HCT116 (cell line): ENCODE measurements at regions not wholly inside any gene's neighbourhood (a gene's known extent, or its start where the extent isn't known, plus 50 kb on each side); places are given as distances from the start of the nearest gene placed in this dataset.

ENCODE experiments used
- CTCF ChIP-seq, 3 experiments: fragments of 200-600 bp in 1 of 3; sonication (generic) in 1 of 3; IDR thresholded peaks in 2 of 3; conservative IDR thresholded peaks in 1 of 3; 2 replicates each; pipeline ENCODE4 v1.5.1; 2012 to 2017; ENCODE audit warnings: low read depth in 2 of 3, low read length in 2 of 3, antibody characterized with exemption in 1 of 3, borderline replicate concordance in 1 of 3, control low read depth in 1 of 3, mild to moderate bottlenecking in 1 of 3, mixed read lengths in 1 of 3, mixed run types in 1 of 3, moderate library complexity in 1 of 3; ENCODE audit not compliant: insufficient read depth in 1 of 3
- EGR1 ChIP-seq: IDR thresholded peaks from 2 replicates; pipeline ENCODE4 v1.6.1; 2012; ENCODE audit warnings: low read depth
- EZH2 ChIP-seq: fragments of 200-600 bp; sonication (generic); IDR thresholded peaks from 2 replicates; pipeline ENCODE4 v1.6.1; 2017; ENCODE audit warnings: antibody characterized with exemption, mixed run types
- JUND ChIP-seq: IDR thresholded peaks from 2 replicates; pipeline ENCODE4 v1.6.1; 2012
- POLR2A ChIP-seq: IDR thresholded peaks from 2 replicates; pipeline ENCODE4 v1.7.0; 2011; ENCODE audit warnings: borderline replicate concordance; ENCODE audit not compliant: insufficient read depth, insufficient read length; ENCODE audit errors: extremely low read depth
- POLR2AphosphoS5 ChIP-seq: IDR thresholded peaks from 2 replicates; pipeline ENCODE4 v1.6.1; 2011; ENCODE audit warnings: mild to moderate bottlenecking, low read depth, low read length, moderate library complexity
- RAD21 ChIP-seq: IDR thresholded peaks from 2 replicates; pipeline ENCODE4 v1.6.1; 2012; ENCODE audit warnings: low read depth, mild to moderate bottlenecking
- REST ChIP-seq: IDR thresholded peaks from 2 replicates; pipeline ENCODE4 v1.6.1; 2012; ENCODE audit warnings: low read depth
- ZFX ChIP-seq: fragments of 450-650 bp; IDR thresholded peaks from 2 replicates; pipeline ENCODE4 v1.6.1; 2017

GRCh38 chr2:216970359-216970915 is 110.6 kb upstream of the TNP1 start:
- TF ChIP-seq EGR1 (no peak), POLR2AphosphoS5 (no peak), RAD21 (no peak), CTCF (IDR thresholded peaks at IDR 0.05 in 2 of 3, conservative IDR thresholded peaks at IDR 0.05 in 1 of 3; ENCODE audit: borderline replicate concordance in 1 of 3, insufficient read depth in 1 of 3, low read depth in 2 of 3, low read length in 2 of 3) (no peak), JUND (no peak), EZH2 (no peak), POLR2A (no peak), ZFX (no peak), REST (no peak)
